ENCODE measurements at regions not wholly inside any gene's neighbourhood (a gene's known extent, or its start where the extent isn't known, plus 50 kb on each side); places are given as distances from the start of the nearest gene placed in this dataset.
A peak's percentile ranks its signal among the peaks of the same experiment; 100 is the strongest.

- DNase-seq: no peak
- H3K4me3 ChIP-seq: no peak overlapping the region
- intact Hi-C loops (cut with DNase I; ENCODE audit: low total_unique reads): no loop called here
- no peak overlapping the region for H3K27ac ChIP-seq
- TF ChIP-seq POLR2A (IDR thresholded peaks at IDR 0.05) (no peak), CTCF (IDR thresholded peaks at IDR 0.05) (no peak)
- no peaks in the 10 kb centered on the region for H3K36me3 ChIP-seq
- no peaks in the 10 kb centered on the region for H3K27me3 ChIP-seq
- H3K4me1 ChIP-seq: no peaks in the 10 kb centered on the region
- H3K9me3 ChIP-seq: no peaks in the 10 kb centered on the region
These were observed 213.0 kb upstream of the FAM83B start for GRCh38 chr6:54633601-54634000.

- TF ChIP-seq CTCF (IDR thresholded peaks at IDR 0.05) (no peak), POLR2A (IDR thresholded peaks at IDR 0.05) (no peak)
These were observed 205.7 kb upstream of the FAM83B start for GRCh38 chr6:54640911-54641310.

GRCh38 chr6:54646069-54646950 lies 200.3 kb upstream of the FAM83B start:
- Histone ChIP-seq H3K36me3 (no peaks in the 10 kb centered on the region), H3K4me1 (no peaks in the 10 kb centered on the region), H3K27me3 (no peaks in the 10 kb centered on the region), H3K27ac (peak overlapping the region in 1 of 2 donors; percentile 47), H3K9me3 (no peaks in the 10 kb centered on the region), H3K4me3 (no peak overlapping the region)
- TF ChIP-seq CTCF (IDR thresholded peaks at IDR 0.05): no peak
- TF ChIP-seq POLR2A (IDR thresholded peaks at IDR 0.05): no peak
- DNase-seq: no peak
- intact Hi-C loops (cut with DNase I; ENCODE audit: low total_unique reads): no loop called here

More at GRCh38 chr6:54640911-54641310, 205.7 kb upstream of the FAM83B start:
- Histone ChIP-seq H3K27ac (no peak overlapping the region), H3K4me1 (no peaks in the 10 kb centered on the region), H3K4me3 (no peak overlapping the region), H3K9me3 (no peaks in the 10 kb centered on the region), H3K36me3 (no peaks in the 10 kb centered on the region), H3K27me3 (no peaks in the 10 kb centered on the region)
- no peak for DNase-seq
- intact Hi-C loops (cut with DNase I; ENCODE audit: low total_unique reads): no loop called here

- TF ChIP-seq POLR2A (IDR thresholded peaks at IDR 0.05) (no peak), CTCF (IDR thresholded peaks at IDR 0.05) (no peak)
- no peaks in the 10 kb centered on the region for H3K27me3 ChIP-seq
- H3K4me3 ChIP-seq: no peak overlapping the region
- H3K4me1 ChIP-seq: no peaks in the 10 kb centered on the region
- no peaks in the 10 kb centered on the region for H3K36me3 ChIP-seq
- intact Hi-C loops (cut with DNase I; ENCODE audit: low total_unique reads): no loop called here
- peak overlapping the region in 1 of 2 donors; percentile 47 for H3K27ac ChIP-seq
- no peaks in the 10 kb centered on the region for H3K9me3 ChIP-seq
- DNase-seq: no peak
These were observed 199.5 kb upstream of the FAM83B start for GRCh38 chr6:54646951-54647664.

- Histone ChIP-seq H3K36me3 (no peaks in the 10 kb centered on the region), H3K27ac (no peak overlapping the region), H3K4me3 (no peak overlapping the region), H3K27me3 (no peaks in the 10 kb centered on the region), H3K9me3 (no peaks in the 10 kb centered on the region), H3K4me1 (no peaks in the 10 kb centered on the region)
- intact Hi-C loops (cut with DNase I; ENCODE audit: low total_unique reads): no loop called here
- no peak for DNase-seq
- TF ChIP-seq POLR2A (IDR thresholded peaks at IDR 0.05): no peak
- TF ChIP-seq CTCF (IDR thresholded peaks at IDR 0.05): no peak
These were observed 192.2 kb upstream of the FAM83B start for GRCh38 chr6:54654381-54654780.

Data from uterus (tissue), 3 donors.